ES-I3 (cell line): ENCODE measurements at regions not wholly inside any gene's neighbourhood (a gene's known extent, or its start where the extent isn't known, plus 50 kb on each side); places are given as distances from the start of the nearest gene placed in this dataset.

ENCODE experiments used
- H3K36me3 ChIP-seq: 2 replicates; pipeline ENCODE4 v1.6.1; 2013; ENCODE audit warnings: mild to moderate bottlenecking, low read length, control low read depth, moderate library complexity; ENCODE audit not compliant: insufficient read depth
- H3K4me1 ChIP-seq: 2 replicates; pipeline ENCODE4 v1.6.1; 2013; ENCODE audit warnings: mild to moderate bottlenecking, control low read depth, low read length; ENCODE audit not compliant: insufficient read depth
- H3K9ac ChIP-seq: 2 replicates; pipeline ENCODE4 v1.6.1; 2013; ENCODE audit warnings: low read depth, mild to moderate bottlenecking, low read length, moderate library complexity
- H3K9me3 ChIP-seq: 2 replicates; pipeline ENCODE4 v1.6.1; 2013; ENCODE audit warnings: mild to moderate bottlenecking, low read length, moderate library complexity; ENCODE audit not compliant: control insufficient read depth, insufficient read depth

- no peaks in the 10 kb centered on the region for H3K4me1 ChIP-seq
- H3K9me3 ChIP-seq = no peaks in the 10 kb centered on the region
- H3K36me3 ChIP-seq = no peaks in the 10 kb centered on the region
- no peak overlapping the region for H3K9ac ChIP-seq
Measured at GRCh38 chr11:112859787-112860186, 101.4 kb upstream of the NCAM1 start.

DNA sequence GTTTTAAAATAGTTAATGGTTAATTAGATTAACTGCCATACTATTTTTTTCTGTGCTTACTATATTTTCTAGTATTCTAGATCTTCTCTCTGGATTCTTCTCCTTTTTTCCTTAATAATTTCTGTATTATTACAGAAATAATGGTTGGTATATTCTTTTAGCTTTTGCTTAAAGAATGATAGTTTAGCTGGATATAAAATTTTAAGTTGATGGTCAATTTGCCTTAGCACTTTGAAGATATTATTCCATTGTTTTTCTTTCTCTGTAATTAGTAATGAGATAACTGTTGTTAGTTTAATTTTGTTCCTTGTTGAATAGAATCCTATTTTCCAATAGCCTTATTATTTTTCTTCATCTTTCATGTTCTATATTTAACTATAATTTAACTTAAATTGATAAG, 99.9 kb upstream of the NCAM1 start:
- H3K36me3 ChIP-seq = no peaks in the 10 kb centered on the region
- no peak overlapping the region for H3K9ac ChIP-seq
- no peaks in the 10 kb centered on the region for H3K4me1 ChIP-seq
- H3K9me3 ChIP-seq = no peaks in the 10 kb centered on the region

GRCh38 chr11:112863305-112863704, 97.9 kb upstream of the NCAM1 start:
- Histone ChIP-seq H3K4me1 (no peaks in the 10 kb centered on the region), H3K9me3 (no peaks in the 10 kb centered on the region), H3K9ac (no peak overlapping the region), H3K36me3 (no peaks in the 10 kb centered on the region)

DNA sequence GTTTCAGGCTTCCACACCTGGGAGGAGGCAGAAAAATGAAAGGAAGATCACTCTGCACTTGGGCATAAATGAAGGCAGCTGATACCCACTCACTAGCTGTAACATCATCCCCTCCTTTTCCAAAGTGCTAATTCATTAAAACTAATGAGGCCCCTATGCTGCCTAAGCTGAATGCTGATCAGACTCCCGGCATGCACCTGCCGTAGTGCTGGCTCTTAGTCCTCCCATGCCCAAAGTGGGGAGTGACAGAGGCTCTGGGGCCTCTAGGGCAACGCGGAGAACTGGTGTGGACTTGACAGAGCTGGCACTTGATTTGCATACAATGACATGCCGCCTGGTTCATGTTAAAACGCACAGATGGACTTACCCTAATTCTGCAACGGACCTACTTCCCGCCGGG, 96.5 kb upstream of the NCAM1 start:
- Histone ChIP-seq H3K9ac (no peak overlapping the region), H3K4me1 (no peaks in the 10 kb centered on the region), H3K9me3 (no peaks in the 10 kb centered on the region), H3K36me3 (no peaks in the 10 kb centered on the region)

GRCh38 chr11:112871909-112872500, 89.2 kb upstream of the NCAM1 start:
- H3K9ac ChIP-seq = no peak overlapping the region
- H3K9me3 ChIP-seq = no peaks in the 10 kb centered on the region
- no peaks in the 10 kb centered on the region for H3K4me1 ChIP-seq
- H3K36me3 ChIP-seq = no peaks in the 10 kb centered on the region

DNA sequence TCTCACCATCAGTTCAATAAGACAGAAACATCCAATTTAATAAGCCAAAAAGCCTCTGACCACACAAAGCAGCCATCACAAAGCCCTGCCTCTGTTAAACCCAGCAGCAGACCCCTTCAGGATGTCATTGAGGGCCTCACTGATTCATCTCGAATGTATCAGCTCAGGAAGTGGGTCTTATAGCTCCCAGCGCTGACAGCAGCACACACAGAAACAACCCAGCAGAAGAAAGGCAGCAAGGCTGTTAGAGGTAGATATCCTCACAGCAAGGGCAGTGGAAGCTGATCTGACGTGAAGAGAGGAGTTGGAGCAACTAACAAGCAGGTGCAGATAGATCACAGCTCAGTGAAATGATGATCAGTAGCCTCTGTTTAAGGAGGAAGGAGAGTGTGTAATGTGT, 86.2 kb upstream of the NCAM1 start:
- Histone ChIP-seq H3K4me1 (peaks cover 4% of the 10 kb centered on the region; the same call in 1 of the 2 replicates), H3K36me3 (no peaks in the 10 kb centered on the region), H3K9ac (no peak overlapping the region), H3K9me3 (no peaks in the 10 kb centered on the region)

DNA sequence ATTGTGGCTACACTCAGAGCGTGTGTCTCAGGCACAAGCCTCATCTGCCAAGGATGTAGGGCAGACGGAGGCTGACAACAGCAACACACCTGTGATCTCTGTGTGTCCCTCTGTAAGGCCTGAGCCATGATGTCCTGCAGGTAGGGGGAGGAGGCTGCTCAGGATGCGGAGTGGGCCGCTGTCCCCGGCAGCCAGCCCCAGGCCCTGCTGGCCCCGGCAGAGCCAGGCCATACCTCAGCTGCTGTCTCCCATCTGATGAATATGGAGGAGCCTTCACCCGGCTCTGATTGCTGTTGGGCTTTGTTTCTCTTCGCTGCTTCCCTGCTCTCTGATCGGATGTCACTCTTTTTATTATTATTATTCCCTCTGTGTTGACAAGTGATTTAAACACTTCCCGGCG, 83.6 kb upstream of the NCAM1 start:
- H3K36me3 ChIP-seq = no peaks in the 10 kb centered on the region
- no peaks in the 10 kb centered on the region for H3K9me3 ChIP-seq
- no peak overlapping the region for H3K9ac ChIP-seq
- peaks cover 4% of the 10 kb centered on the region; the same call in 1 of the 2 replicates for H3K4me1 ChIP-seq

GRCh38 chr11:112878033-112878601, 83.1 kb upstream of the NCAM1 start:
- H3K9ac ChIP-seq = no peak overlapping the region
- H3K9me3 ChIP-seq = no peaks in the 10 kb centered on the region
- peaks cover 4% of the 10 kb centered on the region; the same call in 1 of the 2 replicates for H3K4me1 ChIP-seq
- no peaks in the 10 kb centered on the region for H3K36me3 ChIP-seq

DNA sequence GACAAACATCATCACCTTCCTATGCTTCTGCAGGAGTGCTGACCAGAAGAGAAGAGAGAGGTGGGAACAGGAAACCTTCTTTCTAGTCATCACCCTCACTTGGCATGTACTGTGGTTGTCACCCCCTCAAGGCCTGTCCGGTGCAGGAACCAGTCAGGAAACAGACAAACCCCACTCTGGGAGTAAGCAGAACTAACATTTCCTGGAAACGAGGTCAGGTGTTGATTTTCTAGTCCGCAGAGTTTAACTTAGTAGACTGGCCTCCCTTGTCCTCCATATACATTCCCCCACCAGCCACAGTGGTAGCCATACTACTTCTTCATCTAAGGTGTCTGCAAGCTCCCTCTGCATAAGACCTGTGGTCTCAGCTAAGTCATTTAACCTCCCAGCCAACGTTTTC, 80.7 kb upstream of the NCAM1 start:
- peaks cover 4% of the 10 kb centered on the region; the same call in 1 of the 2 replicates for H3K4me1 ChIP-seq
- H3K9me3 ChIP-seq = no peaks in the 10 kb centered on the region
- H3K9ac ChIP-seq = no peak overlapping the region
- no peaks in the 10 kb centered on the region for H3K36me3 ChIP-seq

GRCh38 chr11:112881461-112881860, 79.8 kb upstream of the NCAM1 start:
- no peaks in the 10 kb centered on the region for H3K9me3 ChIP-seq
- H3K9ac ChIP-seq = peak overlapping the region; percentile 57; the same call in 1 of the 2 replicates
- H3K4me1 ChIP-seq = peaks cover 4% of the 10 kb centered on the region; the same call in 1 of the 2 replicates
- no peaks in the 10 kb centered on the region for H3K36me3 ChIP-seq

- Histone ChIP-seq H3K36me3 (no peaks in the 10 kb centered on the region), H3K9me3 (no peaks in the 10 kb centered on the region), H3K9ac (no peak overlapping the region), H3K4me1 (no peaks in the 10 kb centered on the region)
Measured at GRCh38 chr11:112882494-112883381, 78.5 kb upstream of the NCAM1 start.

GRCh38 chr11:112884012-112884767, 77.0 kb upstream of the NCAM1 start:
- no peaks in the 10 kb centered on the region for H3K9me3 ChIP-seq
- no peaks in the 10 kb centered on the region for H3K4me1 ChIP-seq

DNA sequence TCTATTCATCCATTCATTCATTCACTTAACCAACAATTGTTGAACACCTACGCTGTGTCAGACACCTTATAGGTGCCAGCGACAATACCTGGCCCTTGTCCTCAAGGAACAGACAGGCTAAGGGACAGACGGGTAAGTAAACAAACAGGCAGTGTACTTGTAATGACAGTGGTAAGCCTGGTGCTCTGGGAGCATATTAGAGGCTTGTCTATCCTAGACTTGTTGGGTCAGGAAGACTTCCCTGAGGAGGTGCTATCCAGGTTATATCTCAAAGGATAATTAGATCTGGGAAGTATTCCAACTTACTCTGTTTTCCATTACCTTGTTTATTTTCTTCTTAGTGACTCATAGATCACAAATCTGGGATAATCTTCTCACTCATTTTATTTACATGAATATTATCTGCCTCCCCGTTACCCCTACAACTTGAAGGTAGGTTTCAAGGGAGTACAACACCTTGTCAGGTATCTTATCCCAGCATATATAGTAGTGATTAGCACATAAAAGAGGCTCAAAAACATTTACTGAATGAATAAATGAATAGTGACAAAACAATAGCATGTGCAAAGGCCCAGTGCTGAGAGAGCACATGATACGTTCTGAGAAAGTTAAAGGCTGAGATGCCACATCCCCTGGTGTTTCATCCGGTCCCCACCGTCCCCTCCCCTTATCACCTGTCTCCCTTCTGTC, 75.3 kb upstream of the NCAM1 start:
- H3K4me1 ChIP-seq = no peaks in the 10 kb centered on the region

More at GRCh38 chr11:112884012-112884767, 77.0 kb upstream of the NCAM1 start:
- no peaks in the 10 kb centered on the region for H3K36me3 ChIP-seq
- H3K9ac ChIP-seq = no peak overlapping the region

More for the DNA sequence above, 75.3 kb upstream of the NCAM1 start:
- no peaks in the 10 kb centered on the region for H3K9me3 ChIP-seq
- no peaks in the 10 kb centered on the region for H3K36me3 ChIP-seq
- no peak overlapping the region for H3K9ac ChIP-seq
